Gastrocnemius medialis (tissue), 4 donors: ENCODE measurements at regions not wholly inside any gene's neighbourhood (a gene's known extent, or its start where the extent isn't known, plus 50 kb on each side); places are given as distances from the start of the nearest gene placed in this dataset.

Experiments used
- ATAC-seq, 2 donors: fragments of 150-250 bp; one replicate each; pipeline ENCODE4 v1.9.1; 2016
- DNase-seq, 2 donors: peaks; one replicate each; pipeline ENCODE4 v3.0.0-alpha.2; 2019
- H3K27ac ChIP-seq, 4 donors: fragments of 200-600 bp; sonication (generic); 1 replicate in 1 of 4; 2 replicates in 3 of 4; pipeline ENCODE4 v1.5.1; 2016 to 2018; ENCODE audit warnings: mild to moderate bottlenecking in 2 of 4, moderate library complexity in 1 of 4
- H3K27me3 ChIP-seq, 3 donors: fragments of 200-600 bp; sonication (generic) in 2 of 3; 1 replicate in 1 of 3; 2 replicates in 2 of 3; pipeline versions ENCODE4 v1.5.1 to v1.6.0; 2016 to 2019; ENCODE audit warnings: mild to moderate bottlenecking in 1 of 3, moderate library complexity in 1 of 3
- H3K36me3 ChIP-seq, 2 donors: fragments of 200-600 bp; sonication (generic) in 1 of 2; one replicate each; pipeline ENCODE4 v1.5.1; 2017 to 2018
- H3K4me1 ChIP-seq, 2 donors: fragments of 200-600 bp; sonication (generic) in 1 of 2; one replicate each; pipeline ENCODE4 v1.5.1; 2016 to 2017; ENCODE audit warnings: mild to moderate bottlenecking in 2 of 2
- H3K4me3 ChIP-seq, 4 donors: fragments of 200-600 bp; sonication (generic) in 3 of 4; 1 replicate in 1 of 4; 2 replicates in 3 of 4; pipeline ENCODE4 v1.5.1; 2016 to 2019; ENCODE audit warnings: mild to moderate bottlenecking in 2 of 4
- H3K9me3 ChIP-seq, 3 donors: fragments of 200-600 bp; sonication (generic) in 2 of 3; 1 replicate in 1 of 3; 2 replicates in 2 of 3; pipeline ENCODE4 v1.5.1; 2016 to 2019
- CTCF ChIP-seq, 5 experiments: fragments of 450-650 bp in 3 of 5; fragments of 200-600 bp in 2 of 5; sonication (generic) in 2 of 5; IDR thresholded peaks in 4 of 5; conservative IDR thresholded peaks in 1 of 5; 1 replicate in 4 of 5; 2 replicates in 1 of 5; pipeline ENCODE4 v1.5.1; 2016 to 2019; ENCODE audit warnings: antibody characterized with exemption in 5 of 5, mild to moderate bottlenecking in 3 of 5, moderate library complexity in 3 of 5
- POLR2A ChIP-seq, 2 donors: fragments of 450-650 bp; IDR thresholded peaks; one replicate each; pipeline ENCODE4 v1.6.1; 2017; ENCODE audit warnings: antibody characterized with exemption in 2 of 2, mild to moderate bottlenecking in 2 of 2, moderate library complexity in 2 of 2
- in situ Hi-C, 4 donors: fragments of 200-750 bp; cut with MboI; loops; one replicate each; pipeline versions ENCODE4 v1.15.0 to v1.8.0; 2017; ENCODE audit warnings: low sequenced_read_pairs in 4 of 4
- intact Hi-C: fragments of 100-400 bp; cut with DNase I; formaldehyde crosslinking; loops from one replicate; pipeline ENCODE4 v1.15.1; 2023; ENCODE audit warnings: low total_unique reads

GRCh38 chr2:150663143-150663542 is 175.7 kb upstream of the RND3 start:
- Histone ChIP-seq H3K36me3 (no peaks in the 10 kb centered on the region), H3K9me3 (no peaks in the 10 kb centered on the region), H3K27me3 (no peaks in the 10 kb centered on the region), H3K4me3 (no peak overlapping the region), H3K4me1 (no peaks in the 10 kb centered on the region), H3K27ac (no peak overlapping the region)
- in situ Hi-C loops (no loop called here), intact Hi-C loops (no loop called here)
- ATAC-seq, result no peak
- TF ChIP-seq POLR2A (IDR thresholded peaks at IDR 0.05), result no peak
- TF ChIP-seq CTCF (IDR thresholded peaks at IDR 0.05 in 4 of 5, conservative IDR thresholded peaks at IDR 0.05 in 1 of 5), result no peak
- DNase-seq, result no peak

GRCh38 chr2:150656002-150656401 is 168.5 kb upstream of the RND3 start:
- in situ Hi-C loops (no loop called here), intact Hi-C loops (no loop called here)

GRCh38 chr2:150653351-150653750 is 165.9 kb upstream of the RND3 start:
- no peaks in the 10 kb centered on the region for H3K4me1 ChIP-seq
- intact Hi-C loops (no loop called here), in situ Hi-C loops (no loop called here)
- no peaks in the 10 kb centered on the region for H3K9me3 ChIP-seq
- no peak overlapping the region for H3K4me3 ChIP-seq
- no peaks in the 10 kb centered on the region for H3K27me3 ChIP-seq
- no peak for TF ChIP-seq CTCF (IDR thresholded peaks at IDR 0.05 in 4 of 5, conservative IDR thresholded peaks at IDR 0.05 in 1 of 5)
- TF ChIP-seq POLR2A (IDR thresholded peaks at IDR 0.05), result no peak
- no peak overlapping the region for H3K27ac ChIP-seq
- no peaks in the 10 kb centered on the region for H3K36me3 ChIP-seq
- DNase-seq (no peak), ATAC-seq (no peak)

More at GRCh38 chr2:150656002-150656401, 168.5 kb upstream of the RND3 start:
- no peaks in the 10 kb centered on the region for H3K9me3 ChIP-seq
- H3K27me3 ChIP-seq, result no peaks in the 10 kb centered on the region
- no peak for TF ChIP-seq CTCF (IDR thresholded peaks at IDR 0.05 in 4 of 5, conservative IDR thresholded peaks at IDR 0.05 in 1 of 5)
- no peak for TF ChIP-seq POLR2A (IDR thresholded peaks at IDR 0.05)
- ATAC-seq, result no peak
- no peak overlapping the region for H3K27ac ChIP-seq
- no peaks in the 10 kb centered on the region for H3K36me3 ChIP-seq
- no peaks in the 10 kb centered on the region for H3K4me1 ChIP-seq
- no peak overlapping the region for H3K4me3 ChIP-seq
- DNase-seq, result no peak

- Histone ChIP-seq H3K9me3 (no peaks in the 10 kb centered on the region), H3K36me3 (no peaks in the 10 kb centered on the region), H3K4me3 (no peak overlapping the region), H3K27me3 (no peaks in the 10 kb centered on the region), H3K27ac (no peak overlapping the region), H3K4me1 (no peaks in the 10 kb centered on the region)
- DNase-seq, result no peak
- ATAC-seq, result no peak
- in situ Hi-C loops, result no loop called here
- intact Hi-C loops, result no loop called here
- no peak for TF ChIP-seq POLR2A (IDR thresholded peaks at IDR 0.05)
- no peak for TF ChIP-seq CTCF (IDR thresholded peaks at IDR 0.05 in 4 of 5, conservative IDR thresholded peaks at IDR 0.05 in 1 of 5)
Observed at GRCh38 chr2:150647943-150648342, 160.5 kb upstream of the RND3 start.

GRCh38 chr2:150646746-150647145 is 159.3 kb upstream of the RND3 start:
- in situ Hi-C loops, result no loop called here
- ATAC-seq (no peak), DNase-seq (no peak)
- intact Hi-C loops, result no loop called here
- Histone ChIP-seq H3K9me3 (no peaks in the 10 kb centered on the region), H3K4me1 (no peaks in the 10 kb centered on the region), H3K36me3 (no peaks in the 10 kb centered on the region), H3K4me3 (no peak overlapping the region), H3K27ac (no peak overlapping the region), H3K27me3 (no peaks in the 10 kb centered on the region)
- TF ChIP-seq POLR2A (IDR thresholded peaks at IDR 0.05) (no peak), CTCF (IDR thresholded peaks at IDR 0.05 in 4 of 5, conservative IDR thresholded peaks at IDR 0.05 in 1 of 5) (no peak)
